Lower leg skin (tissue), 3 donors: ENCODE measurements at regions not wholly inside any gene's neighbourhood (a gene's known extent, or its start where the extent isn't known, plus 50 kb on each side); places are given as distances from the start of the nearest gene placed in this dataset.

Experiments used
- CTCF ChIP-seq, 3 donors: fragments of 450-650 bp; IDR thresholded peaks; one replicate each; pipeline ENCODE4 v1.5.1; 2016; ENCODE audit warnings: antibody characterized with exemption in 3 of 3, mild to moderate bottlenecking in 3 of 3, moderate library complexity in 2 of 3
- POLR2A ChIP-seq, 2 donors: fragments of 450-650 bp; IDR thresholded peaks; one replicate each; pipeline ENCODE4 v1.6.1; 2016 to 2017; ENCODE audit warnings: antibody characterized with exemption in 2 of 2, mild to moderate bottlenecking in 1 of 2, moderate library complexity in 1 of 2

DNA sequence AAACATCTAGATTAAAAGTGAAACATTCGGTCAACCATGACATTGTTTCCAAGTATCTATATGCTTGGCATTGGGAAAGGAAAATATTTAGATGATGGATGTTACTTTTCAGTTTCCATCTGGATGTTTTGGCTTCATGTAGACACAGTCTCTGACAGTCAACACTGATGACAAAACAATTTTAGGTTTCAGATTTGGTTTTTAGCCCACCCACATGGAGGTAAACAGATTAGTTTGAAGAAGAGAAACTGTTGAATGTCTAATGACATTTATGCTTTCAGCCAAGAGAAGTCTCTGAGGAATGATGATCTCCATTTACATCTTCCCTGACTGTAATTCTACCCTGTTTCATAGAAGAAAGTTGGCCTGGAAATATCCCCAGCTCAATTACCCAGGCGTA, 379.1 kb downstream of the SLITRK6 start:
- TF ChIP-seq POLR2A (IDR thresholded peaks at IDR 0.05) (no peak), CTCF (IDR thresholded peaks at IDR 0.05) (no peak)
